A673 (cell line): ENCODE measurements at regions not wholly inside any gene's neighbourhood (a gene's known extent, or its start where the extent isn't known, plus 50 kb on each side); places are given as distances from the start of the nearest gene placed in this dataset.

Experiments used
- CTCF ChIP-seq: fragments of 300-800, 200-600 bp; sonication (generic); conservative IDR thresholded peaks from 2 replicates; pipeline ENCODE4 v1.5.1; 2017; ENCODE audit warnings: low read depth, mild to moderate bottlenecking, antibody characterized with exemption, low read length, moderate library complexity, mixed read lengths
- EZH2 ChIP-seq: fragments of 200-600 bp; sonication (generic); IDR thresholded peaks from 2 replicates; pipeline ENCODE4 v1.6.1; 2017; ENCODE audit warnings: borderline replicate concordance, low read depth, mild to moderate bottlenecking, mixed read lengths, antibody characterized with exemption, low read length; ENCODE audit not compliant: poor library complexity, severe bottlenecking

DNA sequence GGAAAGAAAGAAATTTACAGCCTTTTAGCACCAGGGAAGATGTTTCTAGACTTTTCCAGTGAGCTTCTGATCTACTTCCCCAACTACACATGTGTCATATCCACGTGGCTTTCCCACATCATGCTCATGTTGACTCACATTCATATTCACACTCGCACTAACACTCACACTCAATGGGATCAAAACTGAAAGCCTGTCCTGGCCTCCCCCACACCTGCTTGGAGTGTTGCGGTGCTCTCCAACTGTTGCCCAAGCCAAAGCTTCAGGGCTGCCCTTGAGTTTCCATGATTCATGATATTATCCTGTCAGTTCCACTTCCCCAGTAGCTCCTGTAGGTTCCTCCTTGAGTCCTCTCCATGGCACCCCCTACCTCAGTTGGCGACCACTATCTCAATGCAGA lies 444.4 kb downstream of the GATA3 start:
- TF ChIP-seq EZH2 (no peak), CTCF (no peak)
